IPS DF 4.7 (cell line): ENCODE measurements at regions not wholly inside any gene's neighbourhood (a gene's known extent, or its start where the extent isn't known, plus 50 kb on each side); places are given as distances from the start of the nearest gene placed in this dataset.

ENCODE experiments used
- DNase-seq: peaks from one replicate; pipeline ENCODE4 v3.0.0-alpha.2; 2013; ENCODE audit warnings: low spot score; ENCODE audit errors: extremely low read depth

- no peak for DNase-seq
Observed at GRCh38 chr3:96069065-96069464, 745.3 kb upstream of the EPHA6 start.

DNA sequence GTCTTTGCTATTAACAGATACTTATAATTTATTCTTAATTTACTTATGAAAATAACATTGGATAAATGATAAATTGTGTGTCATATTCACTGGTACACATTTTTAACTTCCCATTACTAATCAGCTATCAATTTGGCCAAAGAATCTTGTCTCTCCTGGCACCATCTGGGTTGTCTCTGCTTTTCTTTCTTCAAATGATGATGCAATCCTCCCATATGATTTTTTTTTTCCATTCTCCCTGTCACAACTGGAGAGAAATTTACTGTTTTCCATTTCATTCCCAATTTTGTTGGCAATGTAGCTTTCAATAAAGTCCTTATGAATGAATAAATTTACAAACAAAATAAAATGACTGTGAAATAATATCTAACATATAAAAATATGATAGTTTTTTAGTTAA, 743.7 kb upstream of the EPHA6 start:
- DNase-seq, result no peak

DNA sequence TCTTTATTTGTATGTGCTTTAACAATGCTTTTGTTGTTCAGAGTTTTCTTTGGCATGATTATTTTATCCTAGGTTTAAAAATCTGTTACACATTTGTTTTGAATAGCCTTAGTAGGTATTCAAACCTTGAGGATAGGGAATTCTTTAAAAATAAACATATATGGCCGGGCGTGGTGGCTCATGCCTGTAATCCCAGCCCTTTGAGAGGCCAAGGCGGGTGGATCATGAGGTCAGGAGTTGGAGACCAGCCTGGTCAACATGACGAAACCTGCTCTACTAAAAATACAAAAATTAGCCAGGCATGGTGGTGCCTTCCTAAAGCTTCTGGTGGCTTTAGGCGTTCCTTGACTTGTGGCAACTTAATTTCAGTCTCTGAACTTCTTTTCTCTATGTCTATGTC, 743.3 kb upstream of the EPHA6 start:
- DNase-seq, result no peak

- DNase-seq, result no peak
Observed at GRCh38 chr3:96072226-96072625, 742.2 kb upstream of the EPHA6 start.

DNA sequence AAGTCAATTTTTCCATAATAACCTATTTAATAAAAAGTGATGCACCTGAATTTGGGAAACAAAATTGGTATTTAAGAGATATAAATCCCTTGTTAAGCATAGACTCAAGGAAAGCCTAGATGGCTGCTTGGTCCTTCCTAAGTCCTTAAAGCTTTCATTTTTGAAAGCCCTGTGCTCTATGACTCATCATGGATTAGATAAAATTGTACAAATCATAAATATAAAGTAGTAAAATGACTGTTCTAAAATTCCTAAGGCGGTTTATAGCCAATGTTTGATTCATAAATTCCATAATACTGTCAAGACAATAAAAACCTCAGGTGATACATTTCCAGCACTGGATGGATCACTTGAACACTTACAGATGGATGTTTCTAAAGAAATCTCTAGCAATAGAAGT, 730.8 kb upstream of the EPHA6 start:
- no peak for DNase-seq

DNA sequence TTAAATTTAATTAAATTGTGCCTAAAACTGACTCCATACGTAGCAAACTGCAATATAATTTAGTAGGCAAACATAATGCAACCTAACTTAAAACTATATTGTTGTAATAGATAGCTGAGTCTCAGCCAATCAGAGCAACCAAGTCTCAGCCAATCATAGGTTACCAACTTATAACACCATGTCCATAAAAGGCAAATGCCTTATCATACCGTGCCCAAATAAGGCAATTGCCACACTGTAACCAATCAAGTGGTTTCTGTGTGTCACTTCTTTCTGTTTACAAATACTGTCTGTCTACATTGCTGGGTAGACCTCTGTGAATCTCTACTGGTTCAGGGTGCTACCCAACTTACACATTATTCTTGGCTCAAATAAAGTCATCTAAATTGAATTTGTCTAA, 728.4 kb upstream of the EPHA6 start:
- DNase-seq, result no peak

GRCh38 chr3:96101006-96101560, 713.3 kb upstream of the EPHA6 start:
- DNase-seq, result no peak

DNA sequence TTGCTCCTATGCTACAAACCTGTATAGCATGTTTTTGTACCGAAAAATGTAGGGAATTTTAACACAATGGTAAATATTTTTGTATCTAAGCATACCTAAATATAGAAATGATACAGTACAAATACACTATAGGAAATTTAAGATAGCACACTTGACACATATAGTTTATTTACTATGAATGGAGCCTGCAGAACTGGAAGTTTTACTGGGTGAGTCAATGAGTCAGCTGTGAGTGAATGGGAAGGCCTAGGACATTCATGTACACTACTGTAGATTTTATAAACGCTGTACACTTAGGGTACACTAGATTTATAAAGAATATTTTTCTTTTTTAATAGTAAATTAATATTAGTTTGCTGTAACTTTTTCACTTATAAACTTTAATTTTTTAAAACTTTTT, 707.7 kb upstream of the EPHA6 start:
- no peak for DNase-seq
